Fibroblast of the conjunctiva (primary cell): ENCODE measurements at regions not wholly inside any gene's neighbourhood (a gene's known extent, or its start where the extent isn't known, plus 50 kb on each side); places are given as distances from the start of the nearest gene placed in this dataset.
A peak's percentile ranks its signal among the peaks of the same experiment; 100 is the strongest.
"Not testable (repeated sequence)": the region's sequence is repeated elsewhere in the genome, so short reads cannot be mapped to it uniquely, and the experiment has no call there.

ENCODE experiments used
- DNase-seq: peaks from one replicate; pipeline ENCODE4 v3.0.0-alpha.2; 2010; ENCODE audit warnings: low read depth

GRCh38 chr13:90938848-90939247 is 408.6 kb upstream of the MIR17HG start:
- no peak for DNase-seq

DNA sequence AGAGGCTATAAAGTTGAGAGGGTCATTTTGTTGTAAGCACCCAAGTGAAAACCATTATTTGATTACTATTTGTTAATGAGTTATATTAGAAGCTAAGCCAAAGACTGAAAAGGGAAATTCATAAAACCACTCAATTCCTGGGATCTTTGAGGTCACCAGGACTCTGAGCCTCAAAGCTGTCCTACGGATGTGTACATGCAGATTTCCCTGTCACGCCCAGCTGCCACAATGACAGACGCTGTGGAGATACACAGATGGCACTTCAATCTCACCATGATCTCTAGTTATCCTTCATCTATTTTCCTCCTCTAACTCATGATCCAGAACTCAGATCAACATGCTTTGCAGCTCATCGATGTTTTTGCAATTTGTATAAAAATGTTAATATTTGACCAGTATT is 403.5 kb upstream of the MIR17HG start:
- no peak for DNase-seq

DNA sequence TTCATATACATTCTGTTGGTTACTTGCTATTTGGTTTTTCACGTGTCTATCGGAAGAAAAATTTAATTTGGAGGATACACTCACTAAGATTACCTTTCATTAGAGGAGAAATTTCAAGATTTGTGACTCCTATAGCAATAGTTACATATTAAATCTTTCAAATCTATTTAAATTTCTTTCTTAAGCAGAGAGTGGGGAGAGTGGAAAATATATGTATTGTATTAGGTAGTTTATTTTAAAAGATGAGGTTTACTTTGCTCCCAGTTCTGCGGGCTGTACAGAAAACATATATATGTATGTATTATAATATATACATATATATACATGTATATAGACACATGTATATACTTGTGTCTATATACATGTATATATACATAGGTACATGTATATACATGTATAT is 402.3 kb upstream of the MIR17HG start:
- DNase-seq, result not testable (repeated sequence)

GRCh38 chr13:90946125-90946524 is 401.4 kb upstream of the MIR17HG start:
- DNase-seq, result not testable (repeated sequence)

DNA sequence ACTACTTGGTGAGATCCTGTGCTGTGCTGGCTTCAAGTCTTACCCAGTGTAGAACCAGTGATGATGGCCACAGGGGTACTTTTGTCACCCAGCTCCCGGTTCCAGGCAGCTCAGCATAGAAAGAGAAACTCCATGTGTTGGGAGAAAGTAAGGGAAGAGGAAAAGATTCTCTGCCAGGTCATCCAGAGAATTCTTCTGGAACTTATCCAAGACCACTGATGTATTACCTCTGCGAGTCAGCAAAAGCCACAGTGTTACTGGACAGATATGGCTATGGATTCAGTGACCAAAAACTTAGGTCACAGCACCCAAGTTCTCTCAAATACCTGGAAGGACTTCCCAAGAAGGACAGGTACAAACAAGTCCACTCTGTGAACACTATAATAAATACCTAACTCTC is 399.5 kb upstream of the MIR17HG start:
- DNase-seq, result no peak

- no peak for DNase-seq
Observed at GRCh38 chr13:90950160-90950559, 397.3 kb upstream of the MIR17HG start.

GRCh38 chr13:90951663-90952062 is 395.8 kb upstream of the MIR17HG start:
- no peak for DNase-seq

DNA sequence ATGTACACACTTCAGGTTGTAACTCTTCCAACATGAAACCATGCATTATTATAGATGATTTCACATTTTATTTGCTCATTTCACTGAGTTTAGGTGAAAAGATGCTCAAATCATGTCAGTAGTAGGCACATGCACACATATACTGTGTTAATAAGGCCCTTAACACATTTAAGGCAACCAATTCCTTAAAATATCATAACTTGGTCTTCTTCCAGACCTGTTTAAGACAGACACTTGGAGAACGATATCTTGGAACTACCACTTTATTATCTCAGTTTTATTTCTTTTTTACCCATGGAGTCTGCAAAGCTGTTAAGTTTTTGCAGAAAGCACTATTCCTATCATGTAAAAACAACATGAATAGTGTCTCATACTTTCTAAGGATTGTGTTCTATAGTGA is 395.2 kb upstream of the MIR17HG start:
- no peak for DNase-seq

- DNase-seq, result no peak
Observed at GRCh38 chr13:90954605-90955195, 392.8 kb upstream of the MIR17HG start.

DNA sequence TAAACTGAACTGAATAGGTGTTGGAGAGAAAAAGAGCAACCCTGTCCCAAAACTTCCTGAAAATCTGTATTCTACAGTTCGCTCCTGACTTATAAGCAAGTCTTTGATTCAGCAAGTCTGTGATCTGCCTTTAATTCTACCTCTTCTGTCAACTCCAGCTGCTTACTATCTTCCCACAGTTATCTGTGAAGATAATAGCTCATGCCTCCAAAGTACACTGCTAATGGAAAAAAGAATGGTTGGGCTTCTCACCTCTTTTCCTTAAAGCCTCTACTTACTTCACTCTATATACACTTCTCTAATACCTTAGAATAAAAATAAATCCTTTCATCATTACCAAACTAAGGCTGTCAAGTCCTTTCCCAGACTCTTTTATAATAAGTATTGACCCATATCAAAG is 391.5 kb upstream of the MIR17HG start:
- no peak for DNase-seq

DNA sequence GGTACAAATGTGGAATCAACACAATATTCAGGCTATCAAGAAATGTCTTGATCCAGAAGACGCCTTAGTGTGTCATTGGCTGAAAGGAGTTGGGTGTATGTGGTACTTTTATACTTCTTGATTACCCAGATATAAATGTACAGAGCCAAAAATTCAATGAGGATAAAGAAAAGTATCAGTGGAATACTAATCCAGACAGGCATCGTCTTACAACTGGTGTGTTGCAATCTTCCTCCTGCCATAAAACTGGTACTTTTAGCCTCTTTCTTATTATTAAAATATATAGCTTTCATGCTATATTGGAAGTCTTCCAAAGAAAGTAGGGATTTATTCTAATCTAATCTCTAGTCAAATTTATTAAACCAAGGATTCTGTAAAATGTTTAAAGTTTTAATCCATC is 388.6 kb upstream of the MIR17HG start:
- no peak for DNase-seq

DNA sequence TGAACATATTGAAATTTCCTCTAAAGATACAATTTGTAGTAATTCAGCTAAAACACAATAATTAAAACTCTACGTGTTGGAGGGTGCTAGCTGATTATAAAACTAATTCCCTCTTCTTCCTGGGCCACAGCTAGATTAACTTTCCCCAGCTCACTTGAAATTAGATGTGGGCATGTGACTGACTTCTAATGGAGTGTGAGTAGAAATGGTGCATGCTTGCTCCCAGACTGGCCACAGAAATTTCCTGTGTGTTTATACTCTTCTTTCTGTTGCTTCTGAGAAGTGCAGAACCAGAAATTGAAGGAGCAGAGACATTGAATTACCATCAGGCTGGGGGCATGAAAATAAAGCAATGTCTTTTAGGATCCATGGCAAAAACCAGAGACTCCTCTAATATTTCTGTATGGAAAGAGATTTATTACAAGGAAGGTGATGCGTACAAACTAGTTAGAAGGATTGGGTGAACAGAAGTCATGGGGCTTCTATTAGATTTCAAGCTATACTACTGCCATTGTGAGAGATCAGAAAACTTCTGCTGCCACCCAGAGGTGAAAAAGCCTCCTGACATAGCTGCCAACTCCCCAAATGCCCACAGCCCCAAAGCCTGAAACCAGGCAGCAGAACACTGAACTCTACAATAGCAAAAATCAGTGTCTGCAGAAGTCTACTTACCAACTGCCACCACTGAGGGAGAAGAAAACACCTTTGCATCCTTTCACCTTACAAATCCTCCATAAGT is 379.2 kb upstream of the MIR17HG start:
- DNase-seq, result no peak

DNA sequence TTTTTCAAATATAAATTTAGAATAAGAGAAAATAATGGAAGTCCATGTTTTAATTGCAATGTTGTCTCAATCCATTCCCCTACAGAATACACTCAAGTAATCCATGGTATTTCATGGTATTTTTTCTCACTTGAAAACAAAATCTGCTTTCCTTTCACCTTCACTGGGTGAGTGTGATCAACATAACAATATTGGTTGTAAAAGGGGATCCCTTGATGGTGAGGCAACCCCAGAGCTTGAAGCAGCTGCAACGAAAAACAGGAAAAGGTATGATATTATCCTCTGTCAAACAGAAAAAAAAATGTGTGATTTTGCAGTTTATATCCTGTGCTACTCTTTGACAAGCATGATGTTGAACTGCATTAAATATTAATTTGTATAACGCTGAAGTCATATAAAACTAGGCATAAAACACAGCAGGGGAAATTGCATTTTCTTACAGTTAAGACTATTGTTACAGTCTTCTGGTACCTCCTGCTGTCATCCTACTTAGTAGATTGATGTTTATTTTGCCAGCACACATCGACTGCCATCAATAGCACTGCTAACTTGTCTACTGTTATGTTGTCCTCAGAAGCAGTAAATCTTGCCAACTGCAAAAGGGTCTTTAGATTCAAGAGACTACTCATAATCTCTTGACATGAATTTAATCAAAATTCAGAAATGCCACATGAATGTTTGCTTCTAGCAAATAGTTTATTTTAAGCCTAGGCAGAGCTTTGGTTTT is 373.1 kb upstream of the MIR17HG start:
- no peak for DNase-seq

- no peak for DNase-seq
Observed at GRCh38 chr13:90979059-90979458, 368.4 kb upstream of the MIR17HG start.

GRCh38 chr13:90984756-90985155 is 362.7 kb upstream of the MIR17HG start:
- no peak for DNase-seq

DNA sequence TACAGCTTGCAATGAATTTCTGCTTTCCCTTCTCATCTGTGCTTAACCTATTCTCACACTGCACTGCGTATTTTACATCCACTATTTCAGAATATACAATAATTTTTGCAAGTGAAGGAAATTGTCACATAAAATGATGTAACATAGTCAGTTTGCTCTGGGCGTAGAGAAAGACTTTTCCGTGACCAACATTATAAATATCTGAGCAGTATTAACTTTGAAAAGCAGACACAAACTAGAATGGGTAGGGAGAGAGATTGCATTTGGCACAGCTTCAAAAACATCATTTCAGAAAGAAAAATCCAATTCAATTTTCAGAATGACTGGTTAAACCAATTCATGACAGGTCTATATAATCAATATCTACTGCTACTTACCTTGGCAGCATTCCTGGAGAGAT is 352.5 kb upstream of the MIR17HG start:
- DNase-seq, result no peak

DNA sequence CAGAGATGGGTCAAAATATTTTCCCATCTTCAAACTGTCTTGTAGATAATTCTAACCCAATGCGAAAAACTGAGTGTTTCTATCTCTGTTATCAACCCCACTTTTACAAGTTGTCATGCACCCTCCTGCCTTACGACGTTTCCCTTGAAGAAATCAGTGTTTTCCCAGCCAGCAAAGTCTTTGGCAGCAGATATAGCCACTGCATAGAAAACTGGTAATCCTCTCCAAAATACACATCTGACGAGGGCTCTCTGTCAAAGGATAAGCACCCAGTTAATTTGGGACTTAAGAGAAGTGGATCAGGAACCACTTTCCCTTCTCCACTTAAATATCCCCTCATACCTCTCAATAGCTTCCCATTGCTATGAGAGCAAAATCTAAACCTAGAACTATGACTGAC is 351.9 kb upstream of the MIR17HG start:
- DNase-seq, result no peak

DNA sequence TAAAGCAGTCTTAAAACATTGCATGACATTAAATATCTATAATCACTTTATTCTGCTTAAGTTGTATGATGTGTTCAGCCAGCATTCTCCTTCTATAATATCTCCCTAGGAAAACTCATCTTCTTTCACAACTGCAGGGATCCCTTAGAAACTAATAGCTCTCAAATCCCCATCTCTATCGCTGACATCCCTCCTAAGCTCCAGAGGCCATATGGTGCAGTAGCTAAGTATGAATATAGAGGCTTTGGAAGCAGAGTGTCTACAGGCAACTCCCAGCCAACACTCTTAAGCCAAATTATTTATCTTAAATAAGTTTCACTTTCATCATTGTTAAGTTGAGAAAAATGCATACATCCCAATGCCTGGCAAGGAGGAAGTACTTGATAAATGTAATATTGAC is 349.5 kb upstream of the MIR17HG start:
- no peak for DNase-seq

DNA sequence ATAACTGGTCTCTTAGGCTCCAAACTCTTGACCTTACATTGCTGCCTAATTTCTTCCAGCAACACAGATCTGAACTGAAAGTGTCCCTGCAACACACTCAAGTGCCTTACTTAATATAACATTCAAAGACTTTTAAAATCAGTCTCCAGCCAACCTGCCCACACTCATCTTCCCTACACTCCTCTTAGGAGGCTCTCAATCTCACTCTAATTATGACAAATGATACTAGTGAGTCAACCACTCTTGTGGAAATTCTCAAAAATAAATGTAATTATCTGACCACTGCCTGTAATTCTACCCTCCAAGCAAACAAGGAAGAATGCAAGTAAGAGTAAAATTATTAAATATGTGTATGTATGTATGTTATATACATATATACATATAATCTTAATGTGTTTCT is 348.1 kb upstream of the MIR17HG start:
- DNase-seq, result no peak

DNA sequence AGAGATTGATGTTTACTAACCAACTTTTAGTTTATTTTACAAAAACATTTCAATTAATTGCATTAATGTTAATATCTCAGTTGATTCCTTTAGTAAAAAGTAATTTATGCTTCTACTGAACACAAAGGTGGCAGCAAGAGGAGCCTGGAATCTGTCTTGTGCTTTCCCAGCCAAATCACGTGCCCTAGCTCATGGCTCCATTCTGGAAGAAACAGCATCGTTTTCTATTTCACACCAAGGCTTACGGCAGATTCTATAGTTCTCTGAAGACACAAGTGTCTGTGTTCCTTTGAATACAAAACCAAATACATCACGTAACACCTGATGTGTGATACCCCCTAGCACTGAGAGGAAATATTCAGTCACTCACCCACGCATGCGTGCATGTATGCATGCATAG is 346.1 kb upstream of the MIR17HG start:
- DNase-seq, result no peak

GRCh38 chr13:91014696-91015095 is 332.8 kb upstream of the MIR17HG start:
- no peak for DNase-seq

GRCh38 chr13:91017031-91017668 is 330.3 kb upstream of the MIR17HG start:
- peak; percentile 2 for DNase-seq

DNA sequence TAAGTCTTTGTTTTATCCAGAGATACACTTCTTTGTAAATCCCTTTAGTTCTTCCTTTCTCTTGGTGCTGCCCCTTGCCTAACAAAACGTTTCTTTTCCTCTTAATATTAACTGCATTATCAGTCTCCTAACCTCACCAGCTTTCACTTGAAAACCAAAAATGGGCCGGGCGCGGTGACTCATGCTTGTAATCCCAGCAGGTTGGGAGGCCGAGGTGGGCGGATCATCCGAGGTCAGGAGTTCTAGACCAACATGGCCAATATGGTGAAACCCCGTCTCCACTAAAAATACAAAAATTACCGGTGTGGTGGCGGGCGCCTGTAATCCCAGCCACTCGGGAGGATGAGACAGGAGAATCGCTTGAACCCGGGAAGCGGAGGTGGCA is 329.8 kb upstream of the MIR17HG start:
- no peak for DNase-seq
